ENCODE measurements at regions not wholly inside any gene's neighbourhood (a gene's known extent, or its start where the extent isn't known, plus 50 kb on each side); places are given as distances from the start of the nearest gene placed in this dataset.

DNA sequence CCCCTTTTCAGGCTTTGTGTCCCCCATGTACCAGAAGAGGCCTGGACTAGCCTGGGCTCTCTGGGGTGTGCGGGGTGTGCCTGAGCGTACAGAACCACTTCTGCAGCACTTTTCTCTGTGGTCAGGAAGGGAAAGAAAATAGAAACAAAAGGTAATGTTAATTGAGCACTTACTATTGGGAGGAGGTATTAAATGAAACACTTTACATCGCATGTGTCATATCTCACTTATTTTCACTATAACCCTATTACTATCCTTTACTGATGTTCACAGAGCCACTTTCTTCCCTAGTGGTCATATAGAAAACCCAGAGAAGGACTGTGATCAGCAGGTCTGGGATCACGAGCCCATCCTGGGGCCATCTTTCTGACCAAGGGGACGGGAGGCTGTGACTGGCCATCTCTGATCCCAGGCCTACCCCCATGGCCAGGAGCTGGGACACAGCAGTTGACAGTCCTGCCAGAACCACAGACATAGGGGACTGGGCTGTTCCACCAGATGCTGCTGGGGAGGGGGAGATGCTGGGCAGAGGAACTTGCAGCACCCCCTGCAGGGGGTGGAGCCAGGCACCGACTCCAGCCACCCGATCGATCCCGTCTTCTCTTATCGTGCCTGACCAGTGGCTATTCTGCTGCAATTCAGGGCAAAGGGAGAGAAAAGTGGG, 107.6 kb downstream of the VEGFA start:
- peak overlapping the region; percentile 64 for H2AFZ ChIP-seq (ENCODE audit: low read depth, low read length)
- H3K79me2 ChIP-seq (ENCODE audit: control insufficient read depth, insufficient read depth, low read length), result no peaks in the 10 kb centered on the region
- no peaks in the 10 kb centered on the region for H3K36me3 ChIP-seq (ENCODE audit: control insufficient read depth, insufficient read depth, low read length)
- intact Hi-C loops (cut with micrococcal nuclease) (no loop called here), in situ Hi-C loops (cut with MboI) (no loop called here)
- no peak overlapping the region for H3K27ac ChIP-seq (ENCODE audit: extremely low read depth, low read depth, low read length)
- H4K20me1 ChIP-seq (replicated peaks; ENCODE audit: control insufficient read depth, insufficient read depth, low read length), result no peaks in the 10 kb centered on the region
- no peaks in the 10 kb centered on the region for H3K27me3 ChIP-seq (ENCODE audit: control insufficient read depth in 2 of 2, insufficient read depth in 2 of 2, low read length in 2 of 2)
- peak overlapping the region; percentile 21 to 83; a peak in 2 of 4 replicates for H3K9ac ChIP-seq (ENCODE audit: insufficient read depth in 1 of 2, low read depth in 2 of 2, low read length in 2 of 2)
- H3K9me1 ChIP-seq (ENCODE audit: control insufficient read depth, insufficient read depth, low read length), result no peaks in the 10 kb centered on the region
- no peaks in the 10 kb centered on the region for H3K9me3 ChIP-seq (replicated peaks; ENCODE audit: control insufficient read depth, insufficient read depth, low read depth, low read length)
- H3K4me2 ChIP-seq (ENCODE audit: insufficient read depth, low read length), result peak overlapping the region; percentile 44; the same call in 1 of the 2 replicates
- DNase-seq (ENCODE audit: extremely low read depth in 1 of 4, low spot score in 3 of 4) (peak; percentile 60 to 91 (median 76)), ATAC-seq (peak; percentile 70), FAIRE-seq (peak; percentile 48)
- peaks cover 24 to 28% of the 10 kb centered on the region in 2 experiments; a peak in 4 of 5 replicates for H3K4me1 ChIP-seq (replicated peaks in 1 of 2; ENCODE audit: control insufficient read depth in 2 of 2, insufficient read depth in 2 of 2, low read length in 2 of 2)
- CTCF ChIA-PET (ENCODE audit: low intra/inter-chr PET ratio), result no interaction called here
- POLR2A ChIA-PET, result interaction anchor here (0.5 to 1.6 kb wide), 3 partner anchors 11 to 91 kb away, joined by 3 to 4 read pairs (median 3); no protein-coding TSS in a partner anchor
- 45% methylated on average over 10 of the region's 10 CpGs for WGBS (ENCODE audit: insufficient coverage, low coverage, missing lambda C conversion rate)
- no TSS peak for BruUV-seq (replicated peaks)
- H3K4me3 ChIP-seq, result no peak overlapping the region
- TF ChIP-seq, protein P1, sequence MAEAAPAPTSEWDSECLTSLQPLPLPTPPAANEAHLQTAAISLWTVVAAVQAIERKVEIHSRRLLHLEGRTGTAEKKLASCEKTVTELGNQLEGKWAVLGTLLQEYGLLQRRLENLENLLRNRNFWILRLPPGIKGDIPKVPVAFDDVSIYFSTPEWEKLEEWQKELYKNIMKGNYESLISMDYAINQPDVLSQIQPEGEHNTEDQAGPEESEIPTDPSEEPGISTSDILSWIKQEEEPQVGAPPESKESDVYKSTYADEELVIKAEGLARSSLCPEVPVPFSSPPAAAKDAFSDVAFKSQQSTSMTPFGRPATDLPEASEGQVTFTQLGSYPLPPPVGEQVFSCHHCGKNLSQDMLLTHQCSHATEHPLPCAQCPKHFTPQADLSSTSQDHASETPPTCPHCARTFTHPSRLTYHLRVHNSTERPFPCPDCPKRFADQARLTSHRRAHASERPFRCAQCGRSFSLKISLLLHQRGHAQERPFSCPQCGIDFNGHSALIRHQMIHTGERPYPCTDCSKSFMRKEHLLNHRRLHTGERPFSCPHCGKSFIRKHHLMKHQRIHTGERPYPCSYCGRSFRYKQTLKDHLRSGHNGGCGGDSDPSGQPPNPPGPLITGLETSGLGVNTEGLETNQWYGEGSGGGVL (CRISPR knock-in tag; IDR thresholded peaks at IDR 0.05), result no peak
- TF ChIP-seq, protein P2, sequence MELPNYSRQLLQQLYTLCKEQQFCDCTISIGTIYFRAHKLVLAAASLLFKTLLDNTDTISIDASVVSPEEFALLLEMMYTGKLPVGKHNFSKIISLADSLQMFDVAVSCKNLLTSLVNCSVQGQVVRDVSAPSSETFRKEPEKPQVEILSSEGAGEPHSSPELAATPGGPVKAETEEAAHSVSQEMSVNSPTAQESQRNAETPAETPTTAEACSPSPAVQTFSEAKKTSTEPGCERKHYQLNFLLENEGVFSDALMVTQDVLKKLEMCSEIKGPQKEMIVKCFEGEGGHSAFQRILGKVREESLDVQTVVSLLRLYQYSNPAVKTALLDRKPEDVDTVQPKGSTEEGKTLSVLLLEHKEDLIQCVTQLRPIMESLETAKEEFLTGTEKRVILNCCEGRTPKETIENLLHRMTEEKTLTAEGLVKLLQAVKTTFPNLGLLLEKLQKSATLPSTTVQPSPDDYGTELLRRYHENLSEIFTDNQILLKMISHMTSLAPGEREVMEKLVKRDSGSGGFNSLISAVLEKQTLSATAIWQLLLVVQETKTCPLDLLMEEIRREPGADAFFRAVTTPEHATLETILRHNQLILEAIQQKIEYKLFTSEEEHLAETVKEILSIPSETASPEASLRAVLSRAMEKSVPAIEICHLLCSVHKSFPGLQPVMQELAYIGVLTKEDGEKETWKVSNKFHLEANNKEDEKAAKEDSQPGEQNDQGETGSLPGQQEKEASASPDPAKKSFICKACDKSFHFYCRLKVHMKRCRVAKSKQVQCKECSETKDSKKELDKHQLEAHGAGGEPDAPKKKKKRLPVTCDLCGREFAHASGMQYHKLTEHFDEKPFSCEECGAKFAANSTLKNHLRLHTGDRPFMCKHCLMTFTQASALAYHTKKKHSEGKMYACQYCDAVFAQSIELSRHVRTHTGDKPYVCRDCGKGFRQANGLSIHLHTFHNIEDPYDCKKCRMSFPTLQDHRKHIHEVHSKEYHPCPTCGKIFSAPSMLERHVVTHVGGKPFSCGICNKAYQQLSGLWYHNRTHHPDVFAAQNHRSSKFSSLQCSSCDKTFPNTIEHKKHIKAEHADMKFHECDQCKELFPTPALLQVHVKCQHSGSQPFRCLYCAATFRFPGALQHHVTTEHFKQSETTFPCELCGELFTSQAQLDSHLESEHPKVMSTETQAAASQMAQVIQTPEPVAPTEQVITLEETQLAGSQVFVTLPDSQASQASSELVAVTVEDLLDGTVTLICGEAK (IDR thresholded peaks at IDR 0.05), result no peak
- TF ChIP-seq, protein P2 (CRISPR knock-in tag; IDR thresholded peaks at IDR 0.05), result no peak
- TF ChIP-seq BHLHE40 (IDR thresholded peaks at IDR 0.05; ENCODE audit: low read length), result 0 out of 2 replicates have a peak, but pooled peaks have one; percentile 31
- 0 out of 4 replicates have a peak, but pooled peaks of 1 of the 2 experiments have one; percentile 5 for TF ChIP-seq RCOR1 (IDR thresholded peaks at IDR 0.05; ENCODE audit: borderline replicate concordance in 1 of 2, low read depth in 2 of 2, low read length in 2 of 2)
- TF ChIP-seq, protein P3, sequence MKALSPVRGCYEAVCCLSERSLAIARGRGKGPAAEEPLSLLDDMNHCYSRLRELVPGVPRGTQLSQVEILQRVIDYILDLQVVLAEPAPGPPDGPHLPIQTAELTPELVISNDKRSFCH (CRISPR knock-in tag; IDR thresholded peaks at IDR 0.05), result no peak
- TF ChIP-seq, protein P3 (tag; IDR thresholded peaks at IDR 0.05), result peak; percentile 66
- peak; percentile 29; the same call in 1 of the 2 replicates for TF ChIP-seq ZNF589 (CRISPR knock-in tag; IDR thresholded peaks at IDR 0.05; ENCODE audit: low read depth)
- peak; percentile 70 for TF ChIP-seq JUND (IDR thresholded peaks at IDR 0.05; ENCODE audit: borderline replicate concordance, low read depth, low read length)
- TF ChIP-seq JUND (tag; IDR thresholded peaks at IDR 0.05; ENCODE audit: borderline replicate concordance, low read depth, low read length), result no peak

Data from K562 (cell line).